ENCODE measurements at regions not wholly inside any gene's neighbourhood (a gene's known extent, or its start where the extent isn't known, plus 50 kb on each side); places are given as distances from the start of the nearest gene placed in this dataset.
A peak's percentile ranks its signal among the peaks of the same experiment; 100 is the strongest.
"Not testable (repeated sequence)": the region's sequence is repeated elsewhere in the genome, so short reads cannot be mapped to it uniquely, and the experiment has no call there.

DNA sequence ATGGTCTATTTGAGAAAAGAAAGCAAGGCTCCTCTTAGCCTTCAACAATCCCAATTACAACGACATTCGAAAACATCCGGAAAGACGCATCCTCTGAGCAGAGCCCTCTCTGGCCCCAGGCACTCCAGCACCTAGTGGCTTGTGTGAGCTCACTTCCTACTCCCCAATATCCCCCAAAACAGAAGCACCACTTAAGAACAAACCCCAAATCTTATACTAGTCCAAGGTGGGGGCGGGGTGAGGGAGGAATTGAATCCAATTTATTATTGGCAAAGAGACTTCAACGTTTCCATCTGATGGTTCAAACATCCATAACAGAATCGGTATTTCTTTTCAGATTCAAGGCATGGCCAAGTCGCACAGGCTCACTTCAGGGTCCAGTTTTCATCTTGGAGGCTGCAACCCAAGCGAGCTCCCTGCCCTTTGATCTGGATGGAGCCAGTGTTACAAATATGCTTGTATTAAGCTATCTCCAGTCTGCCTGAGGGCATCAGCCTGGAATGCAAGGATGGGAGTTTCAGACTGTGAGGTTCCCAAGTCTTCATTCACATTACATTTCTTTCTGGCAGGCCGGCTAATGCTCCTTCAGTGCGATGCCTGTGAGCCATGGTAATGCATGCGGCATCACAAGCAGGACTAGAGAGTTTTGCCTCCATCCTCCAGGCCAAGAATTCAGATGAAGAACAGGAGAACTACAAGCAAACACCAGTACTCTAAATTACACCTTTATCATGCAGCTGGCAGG lies 132.5 kb upstream of the FOXN3 start:
- Mint-ChIP-seq H3K27ac (peak overlapping the region; percentile 43 to 77 (median 47)), H3K36me3 (peaks cover 41% of the 10 kb centered on the region), H3K9me3 (no peaks in the 10 kb centered on the region), H3K27me3 (no peaks in the 10 kb centered on the region), H3K4me1 (peaks cover 0 to 62% (median 44%) of the 10 kb centered on the region in 4 donors), H3K4me3 (no peak overlapping the region)
- Histone ChIP-seq H3K9me3 (ENCODE audit: control insufficient read depth in 2 of 2, low read length in 2 of 2) (no peaks in the 10 kb centered on the region), H3K4me1 (ENCODE audit: control insufficient read depth, insufficient read depth, low read length, poor library complexity, severe bottlenecking) (no peaks in the 10 kb centered on the region), H3K36me3 (ENCODE audit: control insufficient read depth, insufficient read depth, low read length) (peaks cover 21% of the 10 kb centered on the region), H3K27me3 (ENCODE audit: control insufficient read depth, insufficient read depth, low read length) (no peaks in the 10 kb centered on the region), H3K4me3 (ENCODE audit: low read depth, low read length) (no peak overlapping the region), H3K27ac (ENCODE audit: insufficient read depth, low read length, poor library complexity, severe bottlenecking) (no peak overlapping the region)
- no peak for DNase-seq
- no peak for ATAC-seq (ENCODE audit: low read depth in 2 of 2)

GRCh38 chr14:89547047-89547446 lies 130.0 kb upstream of the FOXN3 start:
- not testable (repeated sequence) for H3K27me3 ChIP-seq (ENCODE audit: control insufficient read depth, insufficient read depth, low read length); H3K4me3 ChIP-seq (ENCODE audit: low read depth, low read length); H3K9me3 ChIP-seq (ENCODE audit: control insufficient read depth in 2 of 2, low read length in 2 of 2); ATAC-seq (ENCODE audit: low read depth in 2 of 2); DNase-seq; H3K27ac ChIP-seq (ENCODE audit: insufficient read depth, low read length, poor library complexity, severe bottlenecking); H3K4me1 ChIP-seq (ENCODE audit: control insufficient read depth, insufficient read depth, low read length, poor library complexity, severe bottlenecking); H3K27me3 Mint-ChIP-seq; H3K4me3 Mint-ChIP-seq; H3K9me3 Mint-ChIP-seq; H3K27ac Mint-ChIP-seq
- Mint-ChIP-seq H3K4me1 (peaks cover 14 to 65% (median 41%) of the 10 kb centered on the region in 4 donors), H3K36me3 (peaks cover 31% of the 10 kb centered on the region)
- H3K36me3 ChIP-seq (ENCODE audit: control insufficient read depth, insufficient read depth, low read length): peaks cover 21% of the 10 kb centered on the region

- H3K4me3 Mint-ChIP-seq: no peak overlapping the region
- H3K4me1 Mint-ChIP-seq: peaks cover 20 to 64% (median 43%) of the 10 kb centered on the region in 4 donors
- H3K4me3 ChIP-seq (ENCODE audit: low read depth, low read length): no peak overlapping the region
- no peak overlapping the region for H3K27ac ChIP-seq (ENCODE audit: insufficient read depth, low read length, poor library complexity, severe bottlenecking)
- peaks cover 8% of the 10 kb centered on the region for H3K4me1 ChIP-seq (ENCODE audit: control insufficient read depth, insufficient read depth, low read length, poor library complexity, severe bottlenecking)
- DNase-seq (no peak), ATAC-seq (ENCODE audit: low read depth in 2 of 2) (no peak)
- H3K9me3 Mint-ChIP-seq: no peaks in the 10 kb centered on the region
- H3K27me3 ChIP-seq (ENCODE audit: control insufficient read depth, insufficient read depth, low read length): no peaks in the 10 kb centered on the region
- no peaks in the 10 kb centered on the region for H3K27me3 Mint-ChIP-seq
- peak overlapping the region in 2 of 3 donors; percentile 67 to 78 for H3K27ac Mint-ChIP-seq
- no peaks in the 10 kb centered on the region for H3K9me3 ChIP-seq (ENCODE audit: control insufficient read depth in 2 of 2, low read length in 2 of 2)
- peaks cover 18% of the 10 kb centered on the region for H3K36me3 Mint-ChIP-seq
- H3K36me3 ChIP-seq (ENCODE audit: control insufficient read depth, insufficient read depth, low read length): peaks cover 15% of the 10 kb centered on the region
These were observed 127.7 kb upstream of the FOXN3 start for GRCh38 chr14:89544636-89545301.

DNA sequence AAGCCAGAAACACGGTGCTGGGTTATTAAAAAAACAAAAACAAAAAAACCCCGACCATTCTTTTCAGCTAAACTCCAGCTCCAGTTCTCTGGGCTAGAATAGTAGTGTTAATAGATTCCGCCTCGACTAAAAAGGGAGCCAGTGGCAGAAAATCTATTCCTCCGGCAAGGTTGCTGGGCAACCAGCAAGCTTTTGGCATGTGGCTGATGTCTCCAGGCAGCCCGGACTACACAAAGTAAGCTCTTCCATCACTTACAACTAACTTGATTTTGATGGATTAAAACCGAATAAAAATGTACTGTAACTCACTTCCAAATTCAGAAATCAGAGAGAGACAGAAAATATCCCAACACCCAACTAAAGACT lies 126.4 kb upstream of the FOXN3 start:
- H3K9me3 ChIP-seq (ENCODE audit: control insufficient read depth in 2 of 2, low read length in 2 of 2): no peaks in the 10 kb centered on the region
- no peak for DNase-seq
- no peaks in the 10 kb centered on the region for H3K27me3 Mint-ChIP-seq
- H3K4me1 Mint-ChIP-seq: peaks cover 20 to 66% (median 46%) of the 10 kb centered on the region in 4 donors
- H3K27me3 ChIP-seq (ENCODE audit: control insufficient read depth, insufficient read depth, low read length): no peaks in the 10 kb centered on the region
- peak overlapping the region in 1 of 4 donors; percentile 4 for H3K4me3 Mint-ChIP-seq
- no peak overlapping the region for H3K27ac ChIP-seq (ENCODE audit: insufficient read depth, low read length, poor library complexity, severe bottlenecking)
- peak overlapping the region; percentile 23 to 58 (median 53) for H3K27ac Mint-ChIP-seq
- peaks cover 12% of the 10 kb centered on the region for H3K36me3 ChIP-seq (ENCODE audit: control insufficient read depth, insufficient read depth, low read length)
- no peak for ATAC-seq (ENCODE audit: low read depth in 2 of 2)
- no peak overlapping the region for H3K4me3 ChIP-seq (ENCODE audit: low read depth, low read length)
- peaks cover 11% of the 10 kb centered on the region for H3K4me1 ChIP-seq (ENCODE audit: control insufficient read depth, insufficient read depth, low read length, poor library complexity, severe bottlenecking)
- H3K36me3 Mint-ChIP-seq: peaks cover 12% of the 10 kb centered on the region
- no peaks in the 10 kb centered on the region for H3K9me3 Mint-ChIP-seq

GRCh38 chr14:89542786-89543424 lies 125.9 kb upstream of the FOXN3 start:
- H3K9me3 Mint-ChIP-seq: no peaks in the 10 kb centered on the region
- Histone ChIP-seq H3K27me3 (ENCODE audit: control insufficient read depth, insufficient read depth, low read length) (no peaks in the 10 kb centered on the region), H3K27ac (ENCODE audit: insufficient read depth, low read length, poor library complexity, severe bottlenecking) (no peak overlapping the region), H3K4me3 (ENCODE audit: low read depth, low read length) (no peak overlapping the region), H3K9me3 (ENCODE audit: control insufficient read depth in 2 of 2, low read length in 2 of 2) (no peaks in the 10 kb centered on the region), H3K36me3 (ENCODE audit: control insufficient read depth, insufficient read depth, low read length) (peaks cover 7% of the 10 kb centered on the region), H3K4me1 (ENCODE audit: control insufficient read depth, insufficient read depth, low read length, poor library complexity, severe bottlenecking) (peaks cover 11% of the 10 kb centered on the region)
- ATAC-seq (ENCODE audit: low read depth in 2 of 2) (no peak), DNase-seq (no peak)
- peak overlapping the region in 2 of 4 donors; percentile 4 for H3K4me3 Mint-ChIP-seq
- no peaks in the 10 kb centered on the region for H3K27me3 Mint-ChIP-seq
- H3K36me3 Mint-ChIP-seq: peaks cover 8% of the 10 kb centered on the region
- peaks cover 23 to 70% (median 47%) of the 10 kb centered on the region in 4 donors for H3K4me1 Mint-ChIP-seq
- peak overlapping the region; percentile 23 to 58 (median 48) for H3K27ac Mint-ChIP-seq

GRCh38 chr14:89540830-89541470 lies 123.9 kb upstream of the FOXN3 start:
- H3K27ac Mint-ChIP-seq: peak overlapping the region in 1 of 3 donors; percentile 90
- H3K27me3 Mint-ChIP-seq: no peaks in the 10 kb centered on the region
- DNase-seq (peak in 1 of 3 donors; percentile 5), ATAC-seq (ENCODE audit: low read depth in 2 of 2) (no peak)
- Histone ChIP-seq H3K9me3 (ENCODE audit: control insufficient read depth in 2 of 2, low read length in 2 of 2) (no peaks in the 10 kb centered on the region), H3K27ac (ENCODE audit: insufficient read depth, low read length, poor library complexity, severe bottlenecking) (no peak overlapping the region), H3K4me1 (ENCODE audit: control insufficient read depth, insufficient read depth, low read length, poor library complexity, severe bottlenecking) (peaks cover 11% of the 10 kb centered on the region), H3K4me3 (ENCODE audit: low read depth, low read length) (no peak overlapping the region), H3K27me3 (ENCODE audit: control insufficient read depth, insufficient read depth, low read length) (no peaks in the 10 kb centered on the region), H3K36me3 (ENCODE audit: control insufficient read depth, insufficient read depth, low read length) (no peaks in the 10 kb centered on the region)
- peaks cover 28 to 83% (median 59%) of the 10 kb centered on the region in 4 donors for H3K4me1 Mint-ChIP-seq
- peak overlapping the region in 1 of 4 donors; percentile 29 for H3K4me3 Mint-ChIP-seq
- H3K9me3 Mint-ChIP-seq: peaks cover 0 to 2% (median 0%) of the 10 kb centered on the region in 7 donors
- peaks cover 9% of the 10 kb centered on the region for H3K36me3 Mint-ChIP-seq

GRCh38 chr14:89540009-89540829 lies 123.2 kb upstream of the FOXN3 start:
- H3K27ac Mint-ChIP-seq: peak overlapping the region in 2 of 3 donors; percentile 79 to 92
- peaks cover 11% of the 10 kb centered on the region for H3K4me1 ChIP-seq (ENCODE audit: control insufficient read depth, insufficient read depth, low read length, poor library complexity, severe bottlenecking)

More at GRCh38 chr14:89540009-89540829, 123.2 kb upstream of the FOXN3 start:
- Histone ChIP-seq H3K4me3 (ENCODE audit: low read depth, low read length) (peak overlapping the region; percentile 38), H3K27ac (ENCODE audit: insufficient read depth, low read length, poor library complexity, severe bottlenecking) (no peak overlapping the region), H3K36me3 (ENCODE audit: control insufficient read depth, insufficient read depth, low read length) (no peaks in the 10 kb centered on the region), H3K27me3 (ENCODE audit: control insufficient read depth, insufficient read depth, low read length) (no peaks in the 10 kb centered on the region), H3K9me3 (ENCODE audit: control insufficient read depth in 2 of 2, low read length in 2 of 2) (no peaks in the 10 kb centered on the region)
- Mint-ChIP-seq H3K4me1 (peaks cover 28 to 80% (median 62%) of the 10 kb centered on the region in 4 donors), H3K27me3 (no peaks in the 10 kb centered on the region), H3K36me3 (peaks cover 11% of the 10 kb centered on the region), H3K9me3 (peaks cover 0 to 2% (median 0%) of the 10 kb centered on the region in 7 donors), H3K4me3 (peak overlapping the region in 2 of 4 donors; percentile 27 to 71)
- ATAC-seq (ENCODE audit: low read depth in 2 of 2) (no peak), DNase-seq (peak in 1 of 3 donors; percentile 51)
